HG03280 (cell line): ENCODE measurements at regions not wholly inside any gene's neighbourhood (a gene's known extent, or its start where the extent isn't known, plus 50 kb on each side); places are given as distances from the start of the nearest gene placed in this dataset.

Source experiments
- ATAC-seq: cut with Tn5 transposase; IDR thresholded peaks from one replicate; pipeline ENCODE4 v1.9.1; 2021; ENCODE audit warnings: mild to moderate bottlenecking, moderate library complexity; ENCODE audit not compliant: unreplicated experiment

GRCh38 chr18:8458546-8459215 is 150.6 kb upstream of the RAB12 start:
- no peak for ATAC-seq

- no peak for ATAC-seq
Measured at GRCh38 chr18:8460748-8461147, 148.5 kb upstream of the RAB12 start.

DNA sequence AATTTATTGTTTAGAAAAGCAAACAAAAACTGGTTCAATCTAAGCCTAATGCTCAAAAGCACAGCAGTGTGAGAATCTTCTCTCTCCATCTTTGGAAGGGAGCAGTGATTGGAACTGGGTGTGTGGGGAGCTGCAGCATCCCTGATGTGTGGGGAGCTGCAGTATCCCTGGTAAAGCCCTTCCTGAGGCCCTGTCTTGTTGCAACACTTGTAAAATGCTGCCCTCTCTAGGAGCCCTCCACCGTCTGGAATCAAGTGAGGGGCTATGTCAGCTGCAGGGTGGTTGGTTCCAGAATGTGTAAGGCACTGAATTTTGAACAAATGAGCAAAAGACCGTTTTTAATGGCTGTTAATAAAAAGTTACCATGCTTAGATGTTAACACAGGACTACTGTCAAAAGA is 147.7 kb upstream of the RAB12 start:
- ATAC-seq: no peak

GRCh38 chr18:8462651-8463185 is 146.5 kb upstream of the RAB12 start:
- ATAC-seq: no peak

DNA sequence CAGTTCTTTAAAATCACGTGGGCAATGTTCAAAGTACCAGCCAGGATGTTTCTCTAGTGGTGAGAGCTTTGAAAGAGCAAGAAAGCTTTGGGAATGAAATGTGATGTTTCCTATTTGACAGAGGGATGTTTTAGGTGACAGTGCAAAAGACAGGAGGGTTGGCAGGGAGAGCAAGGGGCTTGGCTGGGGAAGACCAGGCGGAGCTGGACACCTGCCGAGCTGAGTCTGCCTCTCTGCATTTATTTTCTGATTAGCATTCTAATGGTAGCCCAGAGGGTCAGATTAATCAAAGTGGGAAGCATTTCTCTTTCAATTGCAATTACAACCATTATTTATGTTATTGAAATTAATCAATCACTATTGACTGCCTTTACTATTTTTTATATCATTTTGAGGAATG is 145.4 kb upstream of the RAB12 start:
- no peak for ATAC-seq

DNA sequence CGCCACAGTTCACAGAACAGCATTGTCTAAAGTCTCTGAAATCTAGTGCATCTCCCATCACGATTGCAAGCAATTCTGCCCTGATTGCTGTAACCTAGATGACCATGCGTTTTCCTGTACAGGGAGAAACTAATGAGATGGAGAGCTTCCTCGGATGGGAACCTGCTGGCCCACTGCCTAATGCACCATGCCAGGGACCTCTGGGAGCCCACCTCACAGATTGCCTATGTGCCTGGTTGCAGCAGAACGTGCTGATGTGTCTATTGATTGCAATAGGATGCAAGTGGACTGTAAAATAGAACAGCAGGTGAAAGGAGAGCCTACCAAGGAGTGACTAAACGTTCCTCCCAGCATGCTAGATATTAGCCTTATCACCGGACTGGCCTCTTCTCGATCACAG is 141.0 kb upstream of the RAB12 start:
- ATAC-seq: no peak

DNA sequence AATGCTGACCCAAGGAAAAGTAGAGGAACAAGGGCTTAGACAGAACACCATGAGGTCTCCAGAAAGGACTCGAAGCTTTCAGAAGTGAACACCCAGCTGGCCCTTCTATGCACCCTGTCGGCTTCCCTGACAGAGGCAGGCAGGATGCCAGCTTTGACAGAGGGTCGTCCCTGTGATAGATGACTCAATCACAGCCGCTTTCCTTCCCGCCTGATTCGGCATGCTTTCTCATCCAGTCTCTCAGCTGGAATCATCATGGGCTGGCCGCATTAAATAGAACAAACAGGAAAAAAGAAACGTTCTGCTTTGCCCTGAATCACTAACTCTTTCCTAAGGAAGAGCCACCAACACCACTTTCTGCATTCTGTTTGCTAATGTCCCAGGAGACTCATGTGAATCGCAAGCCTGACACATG is 140.3 kb upstream of the RAB12 start:
- no peak for ATAC-seq

DNA sequence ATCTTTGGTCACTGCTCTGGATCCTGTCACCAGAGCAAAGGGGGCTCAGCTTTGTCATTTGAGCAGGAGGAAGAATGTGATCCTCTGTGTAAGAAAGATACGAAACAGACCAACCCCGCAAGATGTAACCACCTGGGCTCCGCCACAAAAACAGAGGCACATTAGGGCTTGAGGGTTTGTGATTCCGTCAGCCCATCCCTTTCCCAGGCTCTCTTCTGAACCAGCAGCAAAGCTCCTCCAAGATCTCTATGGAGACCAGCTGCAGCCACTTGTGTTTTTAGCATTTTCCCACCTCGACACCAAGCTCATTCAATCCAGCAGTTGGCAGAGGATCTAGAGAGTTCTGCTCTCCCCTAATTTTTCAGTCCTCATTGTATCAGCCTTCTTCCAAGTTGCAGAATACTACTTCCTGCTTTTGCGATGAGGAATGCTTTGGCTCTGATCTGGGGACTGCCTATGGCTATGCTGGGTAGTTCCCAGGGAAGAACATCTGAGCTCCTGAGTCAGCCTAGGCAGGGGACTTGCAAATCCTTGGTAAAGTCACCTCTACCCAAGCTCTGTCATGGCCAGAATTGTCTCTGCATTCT is 139.6 kb upstream of the RAB12 start:
- ATAC-seq: no peak

DNA sequence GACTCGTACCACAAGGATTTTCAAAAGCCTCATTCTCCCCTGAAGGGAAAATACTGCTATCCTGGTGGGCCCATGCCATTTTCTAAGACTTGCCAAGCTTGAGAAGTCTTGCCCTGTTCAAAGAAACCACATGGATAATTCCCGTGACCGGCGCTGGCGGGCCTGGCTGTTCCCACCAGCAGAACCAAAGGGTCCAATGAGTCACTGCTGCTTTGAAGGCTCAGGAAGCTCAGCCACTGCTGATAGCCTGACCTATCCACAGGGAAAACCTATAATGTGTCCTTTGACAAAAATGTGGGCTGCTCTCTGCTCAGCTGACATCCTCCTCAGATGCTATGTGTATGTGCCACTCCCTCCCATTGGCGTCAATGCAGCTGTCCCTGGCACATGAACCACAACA is 137.9 kb upstream of the RAB12 start:
- no peak for ATAC-seq

DNA sequence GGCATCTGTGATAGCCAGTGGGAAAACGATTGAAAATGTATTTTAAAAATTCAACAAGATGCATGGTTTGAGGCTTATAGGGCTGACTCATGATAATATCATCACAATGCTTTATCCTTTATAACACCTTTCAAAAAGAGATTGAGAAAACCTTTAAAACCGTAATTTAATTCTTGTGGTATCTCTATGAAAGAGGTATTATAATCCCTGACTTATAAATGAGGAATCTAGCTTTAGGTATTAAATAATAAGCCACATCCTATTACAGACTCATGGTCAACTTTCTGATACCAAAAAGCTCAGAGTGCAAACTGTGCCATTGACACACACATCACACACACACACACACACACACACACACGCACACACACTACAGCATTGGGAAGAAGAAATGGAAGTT is 134.6 kb upstream of the RAB12 start:
- ATAC-seq: no peak

GRCh38 chr18:8477615-8478014 is 131.6 kb upstream of the RAB12 start:
- ATAC-seq: no peak

GRCh38 chr18:8478166-8478967 is 130.9 kb upstream of the RAB12 start:
- peak; percentile 60 for ATAC-seq

GRCh38 chr18:8478968-8479370 is 130.3 kb upstream of the RAB12 start:
- ATAC-seq: no peak

- no peak for ATAC-seq
Measured at GRCh38 chr18:8479789-8480188, 129.4 kb upstream of the RAB12 start.

DNA sequence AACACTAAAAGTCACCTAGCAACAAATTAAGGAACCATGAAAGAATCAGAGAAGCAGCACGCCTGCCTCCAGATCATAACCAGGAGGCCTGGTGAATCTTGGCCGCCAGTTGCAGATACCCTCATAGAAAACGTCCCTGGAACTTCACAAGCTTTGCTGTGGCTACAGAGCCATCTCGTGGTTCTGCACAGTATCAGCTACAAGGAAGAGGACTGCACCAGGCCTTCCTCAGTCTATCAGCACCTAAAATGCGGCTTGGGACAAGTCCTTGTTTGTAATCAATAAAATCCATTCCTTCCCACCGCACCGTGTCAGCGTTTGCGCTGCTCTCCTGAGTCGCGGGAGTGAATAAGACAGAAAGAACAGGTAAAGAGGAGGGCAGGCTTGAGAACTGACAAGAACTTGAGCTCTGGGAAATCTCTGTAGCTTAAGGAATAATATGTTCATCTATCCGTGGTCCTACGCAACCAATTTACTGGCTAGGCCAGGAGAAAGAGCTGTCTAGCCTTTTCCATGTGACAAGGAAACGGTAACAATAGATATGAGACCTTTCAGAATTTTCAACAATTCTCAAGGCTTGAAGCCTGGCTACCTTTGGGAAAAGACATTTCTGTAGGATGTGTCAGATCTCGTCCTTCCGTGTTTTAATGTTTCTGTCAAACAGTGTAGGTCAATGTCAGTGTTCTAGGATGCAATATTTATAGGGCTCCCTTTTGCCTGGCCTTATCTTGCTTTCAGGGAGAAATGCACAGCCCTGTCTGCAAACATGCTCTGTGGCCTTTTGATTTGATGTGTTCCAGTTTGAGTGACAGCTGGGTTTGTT is 128.5 kb upstream of the RAB12 start:
- ATAC-seq: no peak

DNA sequence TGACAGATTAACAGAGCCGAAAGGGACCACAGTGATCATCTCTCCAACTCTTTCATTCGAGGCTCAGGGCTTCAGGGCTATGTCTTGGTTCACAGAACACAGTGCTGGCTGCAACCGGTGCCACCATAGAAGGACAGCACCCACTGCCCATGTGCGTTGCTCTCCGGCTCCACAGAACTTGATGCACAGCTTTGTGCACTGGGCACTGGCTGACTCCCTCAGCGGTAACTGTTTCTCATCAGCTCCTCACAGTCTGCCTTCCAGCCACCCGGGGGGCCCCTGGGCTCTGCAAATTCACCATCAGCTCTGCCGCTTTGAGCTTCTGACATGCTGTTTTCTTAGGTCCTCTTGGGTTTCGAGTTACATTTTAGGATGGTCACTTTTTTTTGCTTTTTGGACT is 124.3 kb upstream of the RAB12 start:
- no peak for ATAC-seq

DNA sequence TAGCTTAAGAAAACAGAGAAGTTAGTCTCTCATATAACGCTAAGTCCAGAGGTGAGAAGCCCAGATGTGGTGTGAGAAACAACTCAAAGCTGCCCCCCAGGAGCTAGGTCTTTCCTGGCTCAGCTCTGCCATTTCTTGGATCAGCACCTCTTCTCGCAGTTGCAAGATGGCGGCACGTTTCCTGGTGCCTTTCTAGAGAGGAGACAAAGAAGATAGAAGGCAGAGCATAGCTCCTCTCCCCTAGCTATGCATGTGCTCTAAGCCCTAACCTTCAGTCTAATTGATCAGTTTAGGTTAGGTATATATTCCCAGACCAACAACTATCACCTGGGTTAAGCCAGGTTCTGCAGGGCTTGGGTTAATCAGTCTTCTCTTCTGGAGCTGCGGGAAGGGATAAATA is 119.5 kb upstream of the RAB12 start:
- no peak for ATAC-seq

- ATAC-seq: no peak
Measured at GRCh38 chr18:8491516-8491915, 117.7 kb upstream of the RAB12 start.

DNA sequence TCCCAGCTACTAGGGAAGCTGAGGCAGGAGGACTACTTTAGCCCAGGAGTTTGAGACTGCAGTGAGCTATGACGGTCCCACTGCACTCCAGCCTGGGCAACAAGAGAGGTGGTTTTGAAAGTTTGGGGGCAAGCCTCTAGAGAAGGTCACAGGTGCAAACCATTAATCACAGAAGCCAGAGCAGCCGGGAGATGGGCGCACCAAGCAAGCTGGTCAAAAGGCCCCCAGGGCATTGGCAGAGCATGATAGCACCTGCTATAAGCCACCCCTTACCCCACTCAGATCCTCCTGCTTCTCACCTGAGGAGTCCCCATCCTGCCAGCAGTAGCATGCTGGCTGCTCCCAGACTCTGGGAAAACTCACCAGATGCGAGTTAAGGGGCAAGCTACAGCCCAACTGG is 116.1 kb upstream of the RAB12 start:
- no peak for ATAC-seq

- ATAC-seq: no peak
Measured at GRCh38 chr18:8496186-8496585, 113.1 kb upstream of the RAB12 start.

DNA sequence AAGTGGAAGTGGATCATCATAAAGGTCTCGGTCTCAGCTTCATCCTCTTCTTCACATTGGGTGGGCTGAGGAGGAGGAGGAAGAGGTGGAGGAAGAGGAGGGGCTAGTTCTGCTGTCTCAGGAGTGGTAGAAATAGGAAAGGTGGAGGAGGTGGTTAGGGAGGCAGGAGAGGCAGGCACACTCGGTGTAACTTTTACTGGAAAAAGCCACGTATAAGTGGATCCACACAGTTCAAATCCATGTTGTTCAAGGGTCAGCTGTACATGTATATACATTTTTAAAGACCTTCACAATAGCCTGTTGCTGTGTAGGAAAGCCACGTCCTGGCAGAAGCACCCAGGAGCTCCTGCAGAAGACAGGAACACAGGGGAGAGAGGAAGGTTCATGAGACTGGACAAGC is 110.3 kb upstream of the RAB12 start:
- ATAC-seq: no peak
